ENCODE measurements at regions not wholly inside any gene's neighbourhood (a gene's known extent, or its start where the extent isn't known, plus 50 kb on each side); places are given as distances from the start of the nearest gene placed in this dataset.
"Not testable (repeated sequence)": the region's sequence is repeated elsewhere in the genome, so short reads cannot be mapped to it uniquely, and the experiment has no call there.

- Histone ChIP-seq H3K27ac (ENCODE audit: low read depth, low read length, poor library complexity, severe bottlenecking) (no peak overlapping the region), H3K9me3 (ENCODE audit: low read depth, low read length, poor library complexity, severe bottlenecking) (no peaks in the 10 kb centered on the region), H3K36me3 (ENCODE audit: insufficient read depth, low read length, poor library complexity, severe bottlenecking) (no peaks in the 10 kb centered on the region), H3K27me3 (replicated peaks; ENCODE audit: insufficient read depth, low read depth, low read length, poor library complexity) (no peaks in the 10 kb centered on the region), H3K4me1 (ENCODE audit: insufficient read depth, low read length, poor library complexity, severe bottlenecking) (peaks cover 20% of the 10 kb centered on the region), H3K4me3 (ENCODE audit: low read depth, low read length, poor library complexity, severe bottlenecking) (no peak overlapping the region)
- TF ChIP-seq EZH2 (IDR thresholded peaks at IDR 0.05; ENCODE audit: borderline replicate concordance, low read depth, low read length, poor library complexity, severe bottlenecking) (no peak), CTCF (conservative IDR thresholded peaks at IDR 0.05; ENCODE audit: low read depth, low read length) (no peak)
- intact Hi-C loops (cut with micrococcal nuclease; ENCODE audit: unreplicated experiment) = no loop called here
- CTCF ChIA-PET = no interaction called here
- BruUV-seq (replicated peaks) = no TSS peak
- no peak for DNase-seq (ENCODE audit: low spot score)
- POLR2A ChIA-PET (ENCODE audit: low non-redundant PET) = no interaction called here
Observed at GRCh38 chr19:30112666-30113065, 170.6 kb downstream of the URI1 start.

- no peak for DNase-seq (ENCODE audit: low spot score)
Observed at GRCh38 chr19:30113186-30113585, 171.1 kb downstream of the URI1 start.

GRCh38 chr19:30114095-30114494 is 172.1 kb downstream of the URI1 start:
- H3K9me3 ChIP-seq (ENCODE audit: low read depth, low read length, poor library complexity, severe bottlenecking); POLR2A ChIA-PET (ENCODE audit: low non-redundant PET); CTCF ChIA-PET; BruUV-seq (replicated peaks); H3K27me3 ChIP-seq (replicated peaks; ENCODE audit: insufficient read depth, low read depth, low read length, poor library complexity); H3K36me3 ChIP-seq (ENCODE audit: insufficient read depth, low read length, poor library complexity, severe bottlenecking); DNase-seq (ENCODE audit: low spot score); intact Hi-C loops (cut with micrococcal nuclease; ENCODE audit: unreplicated experiment); H3K4me3 ChIP-seq (ENCODE audit: low read depth, low read length, poor library complexity, severe bottlenecking); H3K27ac ChIP-seq (ENCODE audit: low read depth, low read length, poor library complexity, severe bottlenecking): not testable (repeated sequence)
- peaks cover 20% of the 10 kb centered on the region for H3K4me1 ChIP-seq (ENCODE audit: insufficient read depth, low read length, poor library complexity, severe bottlenecking)

More at GRCh38 chr19:30113186-30113585, 171.1 kb downstream of the URI1 start:
- intact Hi-C loops (cut with micrococcal nuclease; ENCODE audit: unreplicated experiment) = no loop called here
- Histone ChIP-seq H3K27ac (ENCODE audit: low read depth, low read length, poor library complexity, severe bottlenecking) (no peak overlapping the region), H3K4me3 (ENCODE audit: low read depth, low read length, poor library complexity, severe bottlenecking) (no peak overlapping the region), H3K9me3 (ENCODE audit: low read depth, low read length, poor library complexity, severe bottlenecking) (no peaks in the 10 kb centered on the region), H3K27me3 (replicated peaks; ENCODE audit: insufficient read depth, low read depth, low read length, poor library complexity) (no peaks in the 10 kb centered on the region), H3K4me1 (ENCODE audit: insufficient read depth, low read length, poor library complexity, severe bottlenecking) (peaks cover 20% of the 10 kb centered on the region), H3K36me3 (ENCODE audit: insufficient read depth, low read length, poor library complexity, severe bottlenecking) (no peaks in the 10 kb centered on the region)
- no TSS peak for BruUV-seq (replicated peaks)
- POLR2A ChIA-PET (ENCODE audit: low non-redundant PET) = no interaction called here
- TF ChIP-seq EZH2 (IDR thresholded peaks at IDR 0.05; ENCODE audit: borderline replicate concordance, low read depth, low read length, poor library complexity, severe bottlenecking) (no peak), CTCF (conservative IDR thresholded peaks at IDR 0.05; ENCODE audit: low read depth, low read length) (no peak)
- CTCF ChIA-PET = no interaction called here

GRCh38 chr19:30115947-30116346 is 173.9 kb downstream of the URI1 start:
- DNase-seq (ENCODE audit: low spot score) = no peak
- CTCF ChIA-PET = no interaction called here
- H3K27ac ChIP-seq (ENCODE audit: low read depth, low read length, poor library complexity, severe bottlenecking) = no peak overlapping the region
- POLR2A ChIA-PET (ENCODE audit: low non-redundant PET) = no interaction called here
- no peaks in the 10 kb centered on the region for H3K27me3 ChIP-seq (replicated peaks; ENCODE audit: insufficient read depth, low read depth, low read length, poor library complexity)
- no peak overlapping the region for H3K4me3 ChIP-seq (ENCODE audit: low read depth, low read length, poor library complexity, severe bottlenecking)
- no peak for TF ChIP-seq CTCF (conservative IDR thresholded peaks at IDR 0.05; ENCODE audit: low read depth, low read length)
- TF ChIP-seq EZH2 (IDR thresholded peaks at IDR 0.05; ENCODE audit: borderline replicate concordance, low read depth, low read length, poor library complexity, severe bottlenecking) = no peak
- H3K9me3 ChIP-seq (ENCODE audit: low read depth, low read length, poor library complexity, severe bottlenecking) = no peaks in the 10 kb centered on the region
- intact Hi-C loops (cut with micrococcal nuclease; ENCODE audit: unreplicated experiment) = no loop called here
- H3K36me3 ChIP-seq (ENCODE audit: insufficient read depth, low read length, poor library complexity, severe bottlenecking) = no peaks in the 10 kb centered on the region
- peaks cover 9% of the 10 kb centered on the region for H3K4me1 ChIP-seq (ENCODE audit: insufficient read depth, low read length, poor library complexity, severe bottlenecking)
- no TSS peak for BruUV-seq (replicated peaks)
